Liver (tissue), 3 donors: ENCODE measurements at regions not wholly inside any gene's neighbourhood (a gene's known extent, or its start where the extent isn't known, plus 50 kb on each side); places are given as distances from the start of the nearest gene placed in this dataset.

ENCODE experiments used
- SP1 ChIP-seq: IDR thresholded peaks from 2 replicates; pipeline ENCODE4 v1.6.1; 2018; ENCODE audit warnings: antibody characterized with exemption, mild to moderate bottlenecking
- TF ChIP-seq, protein P1 (sequence below): fragments of 150-350 bp; IDR thresholded peaks from 2 replicates; pipeline ENCODE4 v1.5.1; 2017; ENCODE audit warnings: improper control_type of control experiment, low read depth, low read length; ENCODE audit not compliant: missing input control
- donor health status: healthy.
- donor health status: healthy.

DNA sequence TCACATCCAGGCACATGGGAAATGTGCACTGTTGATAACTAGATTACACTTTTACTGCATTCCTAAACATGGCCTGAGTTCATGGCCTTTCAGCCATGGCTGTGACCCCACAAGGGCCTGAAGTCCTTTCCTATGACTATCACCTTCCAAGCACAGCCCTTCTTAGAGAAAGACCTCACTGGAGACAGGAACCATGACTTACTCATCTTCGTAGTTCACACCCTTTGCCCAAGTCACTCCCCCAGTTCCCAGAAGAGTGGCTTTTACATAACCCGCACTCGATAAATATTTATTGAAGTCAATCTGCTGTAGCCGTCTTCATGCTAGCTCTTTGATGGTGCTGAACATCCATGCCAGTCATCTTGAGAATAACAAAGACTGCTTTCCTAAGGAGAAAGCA lies 632.5 kb upstream of the NRP1 start:
- TF ChIP-seq, protein P1, sequence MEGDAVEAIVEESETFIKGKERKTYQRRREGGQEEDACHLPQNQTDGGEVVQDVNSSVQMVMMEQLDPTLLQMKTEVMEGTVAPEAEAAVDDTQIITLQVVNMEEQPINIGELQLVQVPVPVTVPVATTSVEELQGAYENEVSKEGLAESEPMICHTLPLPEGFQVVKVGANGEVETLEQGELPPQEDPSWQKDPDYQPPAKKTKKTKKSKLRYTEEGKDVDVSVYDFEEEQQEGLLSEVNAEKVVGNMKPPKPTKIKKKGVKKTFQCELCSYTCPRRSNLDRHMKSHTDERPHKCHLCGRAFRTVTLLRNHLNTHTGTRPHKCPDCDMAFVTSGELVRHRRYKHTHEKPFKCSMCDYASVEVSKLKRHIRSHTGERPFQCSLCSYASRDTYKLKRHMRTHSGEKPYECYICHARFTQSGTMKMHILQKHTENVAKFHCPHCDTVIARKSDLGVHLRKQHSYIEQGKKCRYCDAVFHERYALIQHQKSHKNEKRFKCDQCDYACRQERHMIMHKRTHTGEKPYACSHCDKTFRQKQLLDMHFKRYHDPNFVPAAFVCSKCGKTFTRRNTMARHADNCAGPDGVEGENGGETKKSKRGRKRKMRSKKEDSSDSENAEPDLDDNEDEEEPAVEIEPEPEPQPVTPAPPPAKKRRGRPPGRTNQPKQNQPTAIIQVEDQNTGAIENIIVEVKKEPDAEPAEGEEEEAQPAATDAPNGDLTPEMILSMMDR = no peak
- no peak for TF ChIP-seq SP1
